ENCODE measurements at regions not wholly inside any gene's neighbourhood (a gene's known extent, or its start where the extent isn't known, plus 50 kb on each side); places are given as distances from the start of the nearest gene placed in this dataset.

GRCh38 chr12:31781894-31782540 lies 53.2 kb upstream of the AMN1 start:
- no peak for ATAC-seq

GRCh38 chr12:31780096-31780495 lies 51.3 kb upstream of the AMN1 start:
- DNase-seq (no peak), ATAC-seq (no peak)

More at GRCh38 chr12:31781894-31782540, 53.2 kb upstream of the AMN1 start:
- no peak for DNase-seq

GRCh38 chr12:31778687-31779086 lies 49.9 kb upstream of the AMN1 start:
- DNase-seq, result no peak
- no peak for ATAC-seq
